HG03097 (cell line): ENCODE measurements at regions not wholly inside any gene's neighbourhood (a gene's known extent, or its start where the extent isn't known, plus 50 kb on each side); places are given as distances from the start of the nearest gene placed in this dataset.
"Not testable (repeated sequence)": the region's sequence is repeated elsewhere in the genome, so short reads cannot be mapped to it uniquely, and the experiment has no call there.

Experiments
- ATAC-seq: cut with Tn5 transposase; IDR thresholded peaks from one replicate; pipeline ENCODE4 v1.9.1; 2021; ENCODE audit not compliant: unreplicated experiment, low FRiP score

GRCh38 chr13:61546413-61546812 is 130.8 kb upstream of the PCDH20 start:
- no peak for ATAC-seq

GRCh38 chr13:61536433-61536832 is 120.8 kb upstream of the PCDH20 start:
- ATAC-seq = no peak

DNA sequence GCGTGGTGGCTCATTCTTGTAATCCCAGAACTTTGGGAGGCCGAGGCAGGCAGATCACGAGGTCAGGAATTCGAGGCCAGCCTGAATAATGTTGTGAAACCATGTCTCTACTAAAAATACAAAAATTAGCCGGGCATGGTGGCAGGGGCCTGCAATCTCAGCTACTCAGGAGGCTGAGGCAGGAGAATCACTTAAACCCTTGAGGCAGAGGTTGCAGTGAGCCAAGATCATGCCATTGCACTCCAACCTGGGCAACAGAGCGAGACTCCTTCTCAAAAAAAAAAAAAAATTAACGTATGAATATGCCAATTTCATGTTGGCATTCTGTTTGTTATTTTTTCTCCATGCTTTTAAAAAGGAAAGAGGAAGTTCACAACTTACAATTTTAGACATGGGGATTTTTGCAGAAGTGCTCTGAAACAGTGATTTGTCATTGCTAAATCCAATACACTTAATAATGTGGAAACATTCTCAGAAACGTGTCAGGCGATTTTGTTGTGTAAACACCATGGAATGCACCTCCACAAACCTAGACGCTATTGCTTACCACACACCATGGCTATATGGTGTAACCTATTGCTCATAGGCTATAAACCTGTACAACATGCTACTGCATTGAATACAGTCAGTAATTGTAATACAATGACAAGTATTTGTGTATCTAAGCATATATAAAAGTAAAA is 115.9 kb upstream of the PCDH20 start:
- ATAC-seq = no peak

DNA sequence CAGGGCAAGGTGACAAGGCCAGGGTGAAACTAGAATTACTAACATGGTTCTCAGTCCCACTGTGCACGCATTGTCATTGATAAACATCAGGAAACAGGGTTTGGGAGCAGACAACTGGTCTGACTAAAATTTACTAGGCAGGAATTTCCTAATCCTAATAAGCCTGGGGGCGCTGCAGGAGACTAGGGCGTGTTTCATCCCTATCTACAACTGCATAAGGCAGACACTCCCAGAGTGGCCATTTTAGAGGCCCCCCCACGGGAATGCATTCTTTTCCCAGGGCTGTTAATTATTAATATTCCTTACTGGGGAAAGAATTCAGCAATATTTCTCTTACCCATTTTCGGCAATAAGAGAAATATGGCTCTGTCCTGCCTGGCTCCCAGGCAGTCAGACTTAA is 103.6 kb upstream of the PCDH20 start:
- not testable (repeated sequence) for ATAC-seq

GRCh38 chr13:61508936-61509335 is 93.3 kb upstream of the PCDH20 start:
- no peak for ATAC-seq

- no peak for ATAC-seq
Measured at GRCh38 chr13:61500176-61500575, 84.5 kb upstream of the PCDH20 start.

- no peak for ATAC-seq
Measured at GRCh38 chr13:61495648-61496047, 80.0 kb upstream of the PCDH20 start.

DNA sequence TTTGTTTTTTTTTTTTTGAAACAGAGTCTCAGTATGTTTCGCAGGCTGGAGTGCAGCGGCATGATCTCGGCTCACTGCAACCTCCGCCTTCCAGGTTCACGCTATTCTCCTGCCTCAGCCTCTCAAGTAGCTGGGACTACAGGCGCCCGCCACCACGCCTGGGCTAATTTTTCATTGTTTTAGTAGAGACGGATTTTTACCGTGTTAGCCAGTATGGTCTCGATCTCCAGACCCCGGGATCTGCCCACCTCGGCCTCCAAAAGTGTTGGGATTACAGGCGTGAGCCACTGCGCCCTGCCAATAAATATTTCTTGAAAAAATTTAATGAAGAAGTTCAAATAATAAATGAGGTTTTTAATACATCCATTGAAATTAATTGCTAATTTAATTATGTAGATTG is 77.9 kb upstream of the PCDH20 start:
- ATAC-seq = not testable (repeated sequence)

DNA sequence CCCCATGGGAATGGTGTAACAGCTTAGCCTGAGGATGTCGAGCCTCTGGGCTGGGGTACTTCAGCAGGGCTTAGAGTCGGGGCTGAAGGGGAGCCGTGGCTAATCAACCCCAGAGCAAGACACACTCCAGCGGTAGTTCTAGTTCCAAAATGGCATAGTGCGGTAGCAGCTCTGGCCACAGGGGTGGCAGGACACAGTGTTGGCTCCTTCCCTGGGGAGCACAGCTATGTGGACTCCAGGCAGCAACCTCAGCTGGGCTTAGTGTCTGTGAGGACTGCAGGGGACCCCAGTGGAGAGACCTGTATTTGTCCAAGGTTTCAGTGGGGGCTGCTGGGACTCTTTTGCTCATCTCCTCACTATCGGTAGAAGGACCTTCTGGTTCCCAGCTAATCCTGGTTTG is 70.8 kb upstream of the PCDH20 start:
- ATAC-seq = no peak

GRCh38 chr13:61485128-61485765 is 69.6 kb upstream of the PCDH20 start:
- ATAC-seq = no peak

- no peak for ATAC-seq
Measured at GRCh38 chr13:61477619-61478018, 62.0 kb upstream of the PCDH20 start.

GRCh38 chr13:61470786-61471185 is 55.1 kb upstream of the PCDH20 start:
- no peak for ATAC-seq

DNA sequence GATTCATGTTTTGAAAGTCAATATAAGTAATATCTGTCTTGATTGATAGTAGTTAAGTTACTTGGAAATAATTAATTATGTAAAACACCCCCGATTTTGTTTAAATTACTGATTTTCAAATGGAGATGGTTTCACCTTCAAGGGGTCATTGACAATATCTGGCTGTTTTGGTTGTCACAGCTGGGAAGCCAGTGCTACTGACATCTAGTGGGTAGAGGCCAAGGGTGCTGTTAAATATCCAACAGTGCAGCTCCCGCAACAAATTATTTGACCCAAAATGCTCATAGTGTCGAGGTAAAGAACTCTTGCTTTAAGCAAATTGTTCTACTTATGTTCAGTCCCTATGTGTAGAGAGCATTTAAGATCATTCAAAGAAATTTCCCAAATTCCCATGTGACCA is 50.6 kb upstream of the PCDH20 start:
- ATAC-seq = no peak
